Loucy (cell line): ENCODE measurements at regions not wholly inside any gene's neighbourhood (a gene's known extent, or its start where the extent isn't known, plus 50 kb on each side); places are given as distances from the start of the nearest gene placed in this dataset.
A peak's percentile ranks its signal among the peaks of the same experiment; 100 is the strongest.

Source experiments
- H2AFZ ChIP-seq: fragments of 200-600 bp; sonication (generic); 2 replicates; pipeline ENCODE4 v1.6.0; 2016; ENCODE audit warnings: antibody characterized with exemption, mild to moderate bottlenecking, low read length, moderate library complexity
- H3F3A ChIP-seq: fragments of 200-600 bp; 2 replicates; pipeline ENCODE4 v1.6.0; 2016; ENCODE audit warnings: antibody characterized with exemption, low read depth, mild to moderate bottlenecking
- H3K27me3 ChIP-seq: fragments of 200-600 bp; sonication (generic); 2 replicates; pipeline ENCODE4 v1.6.1; 2014; ENCODE audit warnings: low read length, mild to moderate bottlenecking; ENCODE audit not compliant: insufficient read depth, poor library complexity, severe bottlenecking
- H3K36me3 ChIP-seq: fragments of 200-600 bp; sonication (generic); 2 replicates; pipeline ENCODE4 v1.6.1; 2016; ENCODE audit warnings: low read length; ENCODE audit not compliant: insufficient read depth
- H3K4me1 ChIP-seq: fragments of 200-600 bp; sonication (generic); 2 replicates; pipeline ENCODE4 v1.5.1; 2014; ENCODE audit warnings: low read length, mild to moderate bottlenecking; ENCODE audit not compliant: insufficient read depth, poor library complexity, severe bottlenecking
- H3K4me2 ChIP-seq: fragments of 200-600 bp; sonication (generic); 2 replicates; pipeline ENCODE4 v1.6.0; 2014; ENCODE audit warnings: antibody characterized with exemption, low read length, low read depth, mild to moderate bottlenecking; ENCODE audit not compliant: poor library complexity, severe bottlenecking
- H3K4me3 ChIP-seq: fragments of 200-600 bp; sonication (generic); 2 replicates; pipeline ENCODE4 v1.5.1; 2014; ENCODE audit warnings: low read length, mild to moderate bottlenecking, mixed read lengths; ENCODE audit not compliant: poor library complexity, severe bottlenecking
- H3K79me2 ChIP-seq: fragments of 200-600 bp; sonication (generic); 2 replicates; pipeline ENCODE4 v1.6.1; 2014; ENCODE audit warnings: low read length; ENCODE audit not compliant: insufficient read depth
- H3K9ac ChIP-seq: fragments of 200-600 bp; sonication (generic); 2 replicates; pipeline ENCODE4 v1.6.0; 2014; ENCODE audit warnings: mild to moderate bottlenecking, low read depth, low read length, moderate library complexity; ENCODE audit not compliant: poor library complexity, severe bottlenecking
- H3K9me2 ChIP-seq: fragments of 200-600 bp; sonication (generic); replicated peaks from 2 replicates; pipeline ENCODE4 v1.6.1; 2016; ENCODE audit warnings: low read depth, low read length, mixed read lengths
- H3K9me3 ChIP-seq: fragments of 200-600 bp; sonication (generic); 2 replicates; pipeline ENCODE4 v1.6.1; 2014; ENCODE audit warnings: mild to moderate bottlenecking, antibody characterized with exemption, low read length, low read depth; ENCODE audit not compliant: insufficient read depth
- H4K20me1 ChIP-seq: fragments of 200-600 bp; sonication (generic); 2 replicates; pipeline ENCODE4 v1.6.0; 2014; ENCODE audit warnings: antibody characterized with exemption, low read length, mild to moderate bottlenecking; ENCODE audit not compliant: insufficient read depth, poor library complexity, severe bottlenecking
- CTCF ChIP-seq: fragments of 200-600 bp; sonication (generic); conservative IDR thresholded peaks from 2 replicates; pipeline ENCODE4 v1.5.1; 2014; ENCODE audit warnings: mild to moderate bottlenecking, antibody characterized with exemption, low read length
- EZH2phosphoT487 ChIP-seq: fragments of 200-600 bp; IDR thresholded peaks from 2 replicates; pipeline ENCODE4 v1.6.1; 2018; ENCODE audit warnings: antibody characterized with exemption, mild to moderate bottlenecking, moderate library complexity, borderline replicate concordance

- TF ChIP-seq CTCF, result no peak
- TF ChIP-seq EZH2phosphoT487, result no peak
- Histone ChIP-seq H3K4me1 (no peaks in the 10 kb centered on the region), H3K4me2 (no peak overlapping the region), H3F3A (no peaks in the 10 kb centered on the region), H3K4me3 (no peak overlapping the region), H4K20me1 (no peaks in the 10 kb centered on the region), H3K9me2 (no peaks in the 10 kb centered on the region), H3K9ac (no peak overlapping the region), H3K79me2 (no peaks in the 10 kb centered on the region), H3K27me3 (no peaks in the 10 kb centered on the region), H3K36me3 (no peaks in the 10 kb centered on the region), H2AFZ (no peak overlapping the region), H3K9me3 (no peaks in the 10 kb centered on the region)
These were observed 92.5 kb upstream of the CBLN2 start for GRCh38 chr18:72636611-72637010.

- TF ChIP-seq EZH2phosphoT487, result no peak
- TF ChIP-seq CTCF, result peak; percentile 27; the same call in 1 of the 2 replicates
- H3K79me2 ChIP-seq, result no peaks in the 10 kb centered on the region
- H3K4me3 ChIP-seq, result no peak overlapping the region
- H4K20me1 ChIP-seq, result no peaks in the 10 kb centered on the region
- no peak overlapping the region for H2AFZ ChIP-seq
- H3K9ac ChIP-seq, result no peak overlapping the region
- H3K27me3 ChIP-seq, result no peaks in the 10 kb centered on the region
- no peaks in the 10 kb centered on the region for H3K9me2 ChIP-seq
- no peaks in the 10 kb centered on the region for H3K4me1 ChIP-seq
- no peaks in the 10 kb centered on the region for H3K36me3 ChIP-seq
- H3K4me2 ChIP-seq, result no peak overlapping the region
- H3K9me3 ChIP-seq, result no peaks in the 10 kb centered on the region
- no peaks in the 10 kb centered on the region for H3F3A ChIP-seq
These were observed 90.4 kb upstream of the CBLN2 start for GRCh38 chr18:72634500-72634899.

- H2AFZ ChIP-seq, result no peak overlapping the region
- no peaks in the 10 kb centered on the region for H3K36me3 ChIP-seq
- no peaks in the 10 kb centered on the region for H3K4me1 ChIP-seq
- no peaks in the 10 kb centered on the region for H4K20me1 ChIP-seq
- H3K27me3 ChIP-seq, result no peaks in the 10 kb centered on the region
- H3K9me3 ChIP-seq, result no peaks in the 10 kb centered on the region
- no peak for TF ChIP-seq EZH2phosphoT487
- no peak for TF ChIP-seq CTCF
- H3K79me2 ChIP-seq, result no peaks in the 10 kb centered on the region
- H3F3A ChIP-seq, result no peaks in the 10 kb centered on the region
- H3K9me2 ChIP-seq, result no peaks in the 10 kb centered on the region
- no peak overlapping the region for H3K9ac ChIP-seq
- H3K4me3 ChIP-seq, result no peak overlapping the region
- H3K4me2 ChIP-seq, result no peak overlapping the region
These were observed 86.8 kb upstream of the CBLN2 start for GRCh38 chr18:72630991-72631390.
